GM21528 (cell line): ENCODE measurements at regions not wholly inside any gene's neighbourhood (a gene's known extent, or its start where the extent isn't known, plus 50 kb on each side); places are given as distances from the start of the nearest gene placed in this dataset.

Experiments
- ATAC-seq: cut with Tn5 transposase; IDR thresholded peaks from one replicate; pipeline ENCODE4 v1.9.1; 2021; ENCODE audit warnings: mild to moderate bottlenecking, moderate library complexity; ENCODE audit not compliant: unreplicated experiment, low FRiP score

- no peak for ATAC-seq
Measured at GRCh38 chr2:177340158-177340557, 52.4 kb upstream of the AGPS start.

- ATAC-seq = no peak
Measured at GRCh38 chr2:177342736-177343135, 49.8 kb upstream of the AGPS start.
